K562 (cell line): ENCODE measurements at regions not wholly inside any gene's neighbourhood (a gene's known extent, or its start where the extent isn't known, plus 50 kb on each side); places are given as distances from the start of the nearest gene placed in this dataset.

ENCODE experiments used
- ATAC-seq: fragments of 200-7000 bp; cut with Tn5 transposase; 3 replicates; pipeline ENCODE4 v1.9.1; 2020; ENCODE audit warnings: moderate library complexity
- BruUV-seq: library from RNA; stranded (reverse); fragments of 400-500 nt; replicated peaks from 2 replicates; lab custom pipeline; 2021; lab: Mats Ljungman, UMichigan
- CTCF ChIA-PET: fragments of 300-600 bp; formaldehyde crosslinking; extraction: SDS; loops from one replicate; lab custom pipeline; 2021; ENCODE audit warnings: low intra/inter-chr PET ratio; lab: Yijun Ruan, JAX
- POLR2A ChIA-PET: fragments of 300-600, 350-650 bp; sonication (Branson Sonifier 250); formaldehyde crosslinking; extraction: SDS; loops from one replicate; lab custom pipeline; 2021; ENCODE audit warnings: antibody characterized with exemption, inconsistent platforms; lab: Yijun Ruan, JAX
- DNase-seq, 4 experiments: peaks; one replicate each; pipeline versions ENCODE4 v3.0.0 to v3.0.0-alpha.2; 2011 to 2018; ENCODE audit warnings: low spot score in 3 of 4, mixed read lengths in 3 of 4; ENCODE audit errors: extremely low read depth in 1 of 4
- FAIRE-seq: peaks from 2 replicates; lab custom pipeline; 2011; peaks lifted over from hg19 to GRCh38; lab: Jason Lieb, UNC
- H2AFZ ChIP-seq: 2 replicates; pipeline ENCODE4 v1.6.0; 2011; ENCODE audit warnings: low read depth, low read length, control low read depth, inconsistent platforms
- H3K27ac ChIP-seq: fragments of 200-600 bp; 3 replicates; pipeline ENCODE4 v1.8.0; 2011; ENCODE audit warnings: low read depth, mild to moderate bottlenecking, control low read depth, inconsistent platforms, low read length, moderate library complexity, mixed read lengths; ENCODE audit errors: extremely low read depth
- H3K27me3 ChIP-seq, 2 experiments: fragments of 300-600 bp in 1 of 2; 2 replicates in 1 of 2; 3 replicates in 1 of 2; pipeline versions ENCODE4 v1.6.0 to v1.8.0; 2011; ENCODE audit warnings: inconsistent platforms in 2 of 2, low read length in 2 of 2, mild to moderate bottlenecking in 1 of 2, mixed read lengths in 1 of 2, moderate library complexity in 1 of 2; ENCODE audit not compliant: control insufficient read depth in 2 of 2, insufficient read depth in 2 of 2
- H3K36me3 ChIP-seq: fragments of 300-600 bp; 3 replicates; pipeline ENCODE4 v1.8.0; 2011; ENCODE audit warnings: mild to moderate bottlenecking, low read length, inconsistent platforms; ENCODE audit not compliant: control insufficient read depth, insufficient read depth
- H3K4me1 ChIP-seq, 2 experiments: fragments of 200-600 bp in 1 of 2; replicated peaks in 1 of 2; 2 replicates in 1 of 2; 3 replicates in 1 of 2; pipeline versions ENCODE4 v1.5.1 to v1.8.0; 2011; ENCODE audit warnings: inconsistent platforms in 2 of 2, low read length in 2 of 2, mild to moderate bottlenecking in 1 of 2, mixed read lengths in 1 of 2, moderate library complexity in 1 of 2; ENCODE audit not compliant: control insufficient read depth in 2 of 2, insufficient read depth in 2 of 2
- H3K4me2 ChIP-seq: 2 replicates; pipeline ENCODE4 v1.6.1; 2011; ENCODE audit warnings: low read length, control low read depth, inconsistent platforms, mixed read lengths; ENCODE audit not compliant: insufficient read depth
- H3K4me3 ChIP-seq: fragments of 200-600 bp; sonication (generic), shearing (Covaris generic); 2 replicates; pipeline ENCODE4 v1.5.1; 2016; ENCODE audit warnings: control low read depth, inconsistent platforms
- H3K79me2 ChIP-seq: fragments of 200-600 bp; 3 replicates; pipeline ENCODE4 v1.8.0; 2011; ENCODE audit warnings: low read length, inconsistent platforms; ENCODE audit not compliant: control insufficient read depth, insufficient read depth
- H3K9ac ChIP-seq, 2 experiments: 2 replicates each; pipeline versions ENCODE4 v1.6.0 to v1.6.1; 2011; ENCODE audit warnings: low read depth in 2 of 2, low read length in 2 of 2, control low read depth in 1 of 2, inconsistent platforms in 1 of 2, mild to moderate bottlenecking in 1 of 2, mixed read lengths in 1 of 2; ENCODE audit not compliant: insufficient read depth in 1 of 2
- H3K9me1 ChIP-seq: one replicate; pipeline ENCODE4 v1.6.0; 2011; ENCODE audit warnings: inconsistent platforms, mild to moderate bottlenecking, low read length, moderate library complexity; ENCODE audit not compliant: control insufficient read depth, insufficient read depth
- H3K9me3 ChIP-seq: replicated peaks from 2 replicates; pipeline ENCODE4 v1.5.1; 2011; ENCODE audit warnings: low read depth, low read length, inconsistent platforms; ENCODE audit not compliant: control insufficient read depth, insufficient read depth
- H4K20me1 ChIP-seq: replicated peaks from 2 replicates; pipeline ENCODE4 v1.6.1; 2011; ENCODE audit warnings: low read length, inconsistent platforms, mixed read lengths; ENCODE audit not compliant: control insufficient read depth, insufficient read depth
- NFXL1 ChIP-seq: fragments of 450-650 bp; formaldehyde crosslinking; IDR thresholded peaks from 2 replicates; pipeline ENCODE4 v1.4.0; 2021; ENCODE audit warnings: mild to moderate bottlenecking
- TAF15 ChIP-seq: fragments of 200-400 bp; formaldehyde crosslinking; IDR thresholded peaks from 2 replicates; pipeline ENCODE4 v1.6.1; 2017; ENCODE audit warnings: mild to moderate bottlenecking, low read depth, low read length, moderate library complexity
- TAF7 ChIP-seq: fragments of 450-650 bp; IDR thresholded peaks from 2 replicates; pipeline ENCODE4 v1.6.1; 2016; ENCODE audit warnings: missing genetic modification characterization, missing compliant biosample characterization
- ZNF224 ChIP-seq: sonication (generic); formaldehyde crosslinking; IDR thresholded peaks from 2 replicates; pipeline ENCODE4 v1.8.0; 2022; ENCODE audit warnings: mild to moderate bottlenecking, missing genetic modification reagents
- ZNF551 ChIP-seq: fragments of 250-450 bp; sonication (Bioruptor Pico); IDR thresholded peaks from 2 replicates; pipeline ENCODE4 v1.5.0; 2021; ENCODE audit warnings: mild to moderate bottlenecking, moderate library complexity
- WGBS: fragments of 100-300 bp; shearing (Covaris generic); methylation state at CpG from one replicate; pipeline ENCODE4 v1.1.6; 2016; ENCODE audit warnings: low coverage, mixed read lengths; ENCODE audit not compliant: insufficient coverage; ENCODE audit errors: missing lambda C conversion rate; 5-methylcytosine and 5-hydroxymethylcytosine counted together
- in situ Hi-C: fragments of 300-500 bp; cut with MboI; formaldehyde crosslinking; loops from 4 replicates; pipeline ENCODE4 v1.15.0; 2018; ENCODE audit warnings: inconsistent platforms, mixed read lengths
- intact Hi-C: fragments of 100-400 bp; cut with micrococcal nuclease; formaldehyde crosslinking; loops from 2 replicates; pipeline ENCODE4 v1.14.2; 2022
- TF ChIP-seq, protein P1 (sequence below): fragments of 450-650 bp; IDR thresholded peaks from 2 replicates; pipeline ENCODE4 v1.6.1; 2016; ENCODE audit warnings: mild to moderate bottlenecking, moderate library complexity
- TF ChIP-seq, protein P2 (sequence below): fragments of 250-450 bp; sonication (Bioruptor Pico); IDR thresholded peaks from 2 replicates; pipeline ENCODE4 v1.5.1; 2021; ENCODE audit warnings: mild to moderate bottlenecking

DNA sequence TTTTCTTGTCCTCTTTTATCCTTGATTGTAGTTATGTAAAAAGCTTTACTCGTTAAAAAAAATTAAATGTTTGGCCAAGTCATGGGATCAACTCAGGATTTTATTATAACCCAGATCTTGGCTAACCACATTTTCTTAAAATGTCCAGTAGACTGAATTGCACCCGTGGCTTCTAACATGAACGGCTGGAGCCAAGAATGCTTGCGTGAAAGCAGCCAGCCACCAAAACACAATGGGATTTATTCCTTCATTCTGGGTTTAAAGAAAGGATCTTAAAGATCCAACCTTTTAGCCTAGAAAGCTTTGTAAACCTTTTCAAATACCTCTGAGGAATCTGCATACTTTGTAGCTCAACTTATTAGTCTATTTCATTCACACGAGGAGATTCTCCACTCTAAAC lies 404.4 kb downstream of the USP25 start:
- Histone ChIP-seq H4K20me1 (no peaks in the 10 kb centered on the region), H3K36me3 (no peaks in the 10 kb centered on the region), H3K4me3 (no peak overlapping the region), H3K27me3 (no peaks in the 10 kb centered on the region), H3K4me1 (no peaks in the 10 kb centered on the region), H3K27ac (no peak overlapping the region), H3K9ac (no peak overlapping the region), H3K4me2 (no peak overlapping the region), H3K79me2 (no peaks in the 10 kb centered on the region), H2AFZ (no peak overlapping the region), H3K9me1 (no peaks in the 10 kb centered on the region), H3K9me3 (no peaks in the 10 kb centered on the region)
- no peak for FAIRE-seq
- 0% methylated on average over 5 of the region's 5 CpGs for WGBS
- ATAC-seq: no peak
- TF ChIP-seq NFXL1 (CRISPR knock-in tag): no peak
- TF ChIP-seq ZNF224: no peak
- TF ChIP-seq TAF15: no peak
- TF ChIP-seq, protein P1, sequence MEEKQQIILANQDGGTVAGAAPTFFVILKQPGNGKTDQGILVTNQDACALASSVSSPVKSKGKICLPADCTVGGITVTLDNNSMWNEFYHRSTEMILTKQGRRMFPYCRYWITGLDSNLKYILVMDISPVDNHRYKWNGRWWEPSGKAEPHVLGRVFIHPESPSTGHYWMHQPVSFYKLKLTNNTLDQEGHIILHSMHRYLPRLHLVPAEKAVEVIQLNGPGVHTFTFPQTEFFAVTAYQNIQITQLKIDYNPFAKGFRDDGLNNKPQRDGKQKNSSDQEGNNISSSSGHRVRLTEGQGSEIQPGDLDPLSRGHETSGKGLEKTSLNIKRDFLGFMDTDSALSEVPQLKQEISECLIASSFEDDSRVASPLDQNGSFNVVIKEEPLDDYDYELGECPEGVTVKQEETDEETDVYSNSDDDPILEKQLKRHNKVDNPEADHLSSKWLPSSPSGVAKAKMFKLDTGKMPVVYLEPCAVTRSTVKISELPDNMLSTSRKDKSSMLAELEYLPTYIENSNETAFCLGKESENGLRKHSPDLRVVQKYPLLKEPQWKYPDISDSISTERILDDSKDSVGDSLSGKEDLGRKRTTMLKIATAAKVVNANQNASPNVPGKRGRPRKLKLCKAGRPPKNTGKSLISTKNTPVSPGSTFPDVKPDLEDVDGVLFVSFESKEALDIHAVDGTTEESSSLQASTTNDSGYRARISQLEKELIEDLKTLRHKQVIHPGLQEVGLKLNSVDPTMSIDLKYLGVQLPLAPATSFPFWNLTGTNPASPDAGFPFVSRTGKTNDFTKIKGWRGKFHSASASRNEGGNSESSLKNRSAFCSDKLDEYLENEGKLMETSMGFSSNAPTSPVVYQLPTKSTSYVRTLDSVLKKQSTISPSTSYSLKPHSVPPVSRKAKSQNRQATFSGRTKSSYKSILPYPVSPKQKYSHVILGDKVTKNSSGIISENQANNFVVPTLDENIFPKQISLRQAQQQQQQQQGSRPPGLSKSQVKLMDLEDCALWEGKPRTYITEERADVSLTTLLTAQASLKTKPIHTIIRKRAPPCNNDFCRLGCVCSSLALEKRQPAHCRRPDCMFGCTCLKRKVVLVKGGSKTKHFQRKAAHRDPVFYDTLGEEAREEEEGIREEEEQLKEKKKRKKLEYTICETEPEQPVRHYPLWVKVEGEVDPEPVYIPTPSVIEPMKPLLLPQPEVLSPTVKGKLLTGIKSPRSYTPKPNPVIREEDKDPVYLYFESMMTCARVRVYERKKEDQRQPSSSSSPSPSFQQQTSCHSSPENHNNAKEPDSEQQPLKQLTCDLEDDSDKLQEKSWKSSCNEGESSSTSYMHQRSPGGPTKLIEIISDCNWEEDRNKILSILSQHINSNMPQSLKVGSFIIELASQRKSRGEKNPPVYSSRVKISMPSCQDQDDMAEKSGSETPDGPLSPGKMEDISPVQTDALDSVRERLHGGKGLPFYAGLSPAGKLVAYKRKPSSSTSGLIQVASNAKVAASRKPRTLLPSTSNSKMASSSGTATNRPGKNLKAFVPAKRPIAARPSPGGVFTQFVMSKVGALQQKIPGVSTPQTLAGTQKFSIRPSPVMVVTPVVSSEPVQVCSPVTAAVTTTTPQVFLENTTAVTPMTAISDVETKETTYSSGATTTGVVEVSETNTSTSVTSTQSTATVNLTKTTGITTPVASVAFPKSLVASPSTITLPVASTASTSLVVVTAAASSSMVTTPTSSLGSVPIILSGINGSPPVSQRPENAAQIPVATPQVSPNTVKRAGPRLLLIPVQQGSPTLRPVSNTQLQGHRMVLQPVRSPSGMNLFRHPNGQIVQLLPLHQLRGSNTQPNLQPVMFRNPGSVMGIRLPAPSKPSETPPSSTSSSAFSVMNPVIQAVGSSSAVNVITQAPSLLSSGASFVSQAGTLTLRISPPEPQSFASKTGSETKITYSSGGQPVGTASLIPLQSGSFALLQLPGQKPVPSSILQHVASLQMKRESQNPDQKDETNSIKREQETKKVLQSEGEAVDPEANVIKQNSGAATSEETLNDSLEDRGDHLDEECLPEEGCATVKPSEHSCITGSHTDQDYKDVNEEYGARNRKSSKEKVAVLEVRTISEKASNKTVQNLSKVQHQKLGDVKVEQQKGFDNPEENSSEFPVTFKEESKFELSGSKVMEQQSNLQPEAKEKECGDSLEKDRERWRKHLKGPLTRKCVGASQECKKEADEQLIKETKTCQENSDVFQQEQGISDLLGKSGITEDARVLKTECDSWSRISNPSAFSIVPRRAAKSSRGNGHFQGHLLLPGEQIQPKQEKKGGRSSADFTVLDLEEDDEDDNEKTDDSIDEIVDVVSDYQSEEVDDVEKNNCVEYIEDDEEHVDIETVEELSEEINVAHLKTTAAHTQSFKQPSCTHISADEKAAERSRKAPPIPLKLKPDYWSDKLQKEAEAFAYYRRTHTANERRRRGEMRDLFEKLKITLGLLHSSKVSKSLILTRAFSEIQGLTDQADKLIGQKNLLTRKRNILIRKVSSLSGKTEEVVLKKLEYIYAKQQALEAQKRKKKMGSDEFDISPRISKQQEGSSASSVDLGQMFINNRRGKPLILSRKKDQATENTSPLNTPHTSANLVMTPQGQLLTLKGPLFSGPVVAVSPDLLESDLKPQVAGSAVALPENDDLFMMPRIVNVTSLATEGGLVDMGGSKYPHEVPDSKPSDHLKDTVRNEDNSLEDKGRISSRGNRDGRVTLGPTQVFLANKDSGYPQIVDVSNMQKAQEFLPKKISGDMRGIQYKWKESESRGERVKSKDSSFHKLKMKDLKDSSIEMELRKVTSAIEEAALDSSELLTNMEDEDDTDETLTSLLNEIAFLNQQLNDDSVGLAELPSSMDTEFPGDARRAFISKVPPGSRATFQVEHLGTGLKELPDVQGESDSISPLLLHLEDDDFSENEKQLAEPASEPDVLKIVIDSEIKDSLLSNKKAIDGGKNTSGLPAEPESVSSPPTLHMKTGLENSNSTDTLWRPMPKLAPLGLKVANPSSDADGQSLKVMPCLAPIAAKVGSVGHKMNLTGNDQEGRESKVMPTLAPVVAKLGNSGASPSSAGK: no peak
- no peak for TF ChIP-seq ZNF551 (CRISPR knock-in tag)
- TF ChIP-seq TAF7 (tag): no peak
- TF ChIP-seq, protein P2, sequence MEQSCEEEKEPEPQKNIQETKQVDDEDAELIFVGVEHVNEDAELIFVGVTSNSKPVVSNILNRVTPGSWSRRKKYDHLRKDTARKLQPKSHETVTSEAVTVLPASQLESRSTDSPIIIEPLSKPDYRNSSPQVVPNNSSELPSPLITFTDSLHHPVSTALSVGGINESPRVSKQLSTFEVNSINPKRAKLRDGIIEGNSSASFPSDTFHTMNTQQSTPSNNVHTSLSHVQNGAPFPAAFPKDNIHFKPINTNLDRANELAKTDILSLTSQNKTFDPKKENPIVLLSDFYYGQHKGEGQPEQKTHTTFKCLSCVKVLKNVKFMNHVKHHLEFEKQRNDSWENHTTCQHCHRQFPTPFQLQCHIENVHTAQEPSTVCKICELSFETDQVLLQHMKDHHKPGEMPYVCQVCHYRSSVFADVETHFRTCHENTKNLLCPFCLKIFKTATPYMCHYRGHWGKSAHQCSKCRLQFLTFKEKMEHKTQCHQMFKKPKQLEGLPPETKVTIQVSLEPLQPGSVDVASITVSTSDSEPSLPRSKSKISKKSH (CRISPR knock-in tag): no peak
- ChIA-PET POLR2A (no interaction called here), CTCF (no interaction called here)
- BruUV-seq: no TSS peak
- in situ Hi-C loops: no loop called here
- DNase-seq: no peak
- intact Hi-C loops: no loop called here
